ENCODE measurements at regions not wholly inside any gene's neighbourhood (a gene's known extent, or its start where the extent isn't known, plus 50 kb on each side); places are given as distances from the start of the nearest gene placed in this dataset.
"Not testable (repeated sequence)": the region's sequence is repeated elsewhere in the genome, so short reads cannot be mapped to it uniquely, and the experiment has no call there.

DNA sequence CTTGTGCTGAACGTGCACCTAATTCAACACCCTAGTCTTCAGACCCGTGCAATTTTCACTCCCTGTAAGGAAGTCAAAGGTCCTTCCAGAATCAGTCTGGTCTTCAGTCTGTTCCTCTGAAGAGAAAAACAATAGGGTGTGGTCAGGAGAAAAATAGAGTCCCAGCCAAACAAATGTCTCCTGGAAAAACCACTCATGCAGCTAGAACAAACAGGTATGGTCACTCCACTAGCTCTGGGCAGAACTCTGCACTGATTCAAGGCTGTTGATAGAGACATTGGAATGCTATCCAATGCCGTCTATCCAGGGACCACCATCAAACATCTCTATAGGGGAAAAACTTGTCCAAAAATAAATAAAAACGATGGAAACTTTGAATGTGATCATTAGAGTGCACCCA, 81.8 kb upstream of the MAP3K1 start:
- no peak overlapping the region for H3K4me2 ChIP-seq (replicated peaks; ENCODE audit: extremely low read depth, low read length, poor library complexity, severe bottlenecking)

GRCh38 chr5:56732121-56732520, 83.2 kb upstream of the MAP3K1 start:
- TF ChIP-seq, protein P1, sequence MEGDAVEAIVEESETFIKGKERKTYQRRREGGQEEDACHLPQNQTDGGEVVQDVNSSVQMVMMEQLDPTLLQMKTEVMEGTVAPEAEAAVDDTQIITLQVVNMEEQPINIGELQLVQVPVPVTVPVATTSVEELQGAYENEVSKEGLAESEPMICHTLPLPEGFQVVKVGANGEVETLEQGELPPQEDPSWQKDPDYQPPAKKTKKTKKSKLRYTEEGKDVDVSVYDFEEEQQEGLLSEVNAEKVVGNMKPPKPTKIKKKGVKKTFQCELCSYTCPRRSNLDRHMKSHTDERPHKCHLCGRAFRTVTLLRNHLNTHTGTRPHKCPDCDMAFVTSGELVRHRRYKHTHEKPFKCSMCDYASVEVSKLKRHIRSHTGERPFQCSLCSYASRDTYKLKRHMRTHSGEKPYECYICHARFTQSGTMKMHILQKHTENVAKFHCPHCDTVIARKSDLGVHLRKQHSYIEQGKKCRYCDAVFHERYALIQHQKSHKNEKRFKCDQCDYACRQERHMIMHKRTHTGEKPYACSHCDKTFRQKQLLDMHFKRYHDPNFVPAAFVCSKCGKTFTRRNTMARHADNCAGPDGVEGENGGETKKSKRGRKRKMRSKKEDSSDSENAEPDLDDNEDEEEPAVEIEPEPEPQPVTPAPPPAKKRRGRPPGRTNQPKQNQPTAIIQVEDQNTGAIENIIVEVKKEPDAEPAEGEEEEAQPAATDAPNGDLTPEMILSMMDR (IDR thresholded peaks at IDR 0.05) = no peak
- Mint-ChIP-seq H3K4me3 (no peak overlapping the region), H3K27me3 (ENCODE audit: low read depth in 3 of 3) (peaks cover 0 to 4% (median 2%) of the 10 kb centered on the region in 3 donors), H3K9me3 (peaks cover 0 to 10% (median 2%) of the 10 kb centered on the region in 7 donors), H3K4me1 (peaks cover 61% of the 10 kb centered on the region), H3K27ac (peak overlapping the region in 1 of 7 donors; percentile 15), H3K36me3 (peaks cover 0 to 4% of the 10 kb centered on the region in 2 donors)
- H3K4me1 ChIP-seq (ENCODE audit: control insufficient read depth in 1 of 2, insufficient read depth in 2 of 2, low read length in 2 of 2) = peaks cover 40 to 50% of the 10 kb centered on the region in 2 donors
- H3K27ac ChIP-seq (ENCODE audit: low read depth in 1 of 2, low read length in 2 of 2) = no peak overlapping the region
- H3K4me2 ChIP-seq (replicated peaks; ENCODE audit: extremely low read depth, low read length, poor library complexity, severe bottlenecking) = no peak overlapping the region
- H3K9ac ChIP-seq (ENCODE audit: insufficient read depth, low read length, poor library complexity, severe bottlenecking) = no peak overlapping the region
- H2AFZ ChIP-seq (ENCODE audit: insufficient read depth, low read depth, low read length, poor library complexity, severe bottlenecking) = no peak overlapping the region
- no peak for DNase-seq
- intact Hi-C loops (cut with micrococcal nuclease) = no loop called here
- 100% methylated on average over 1 of the region's 6 CpGs for WGBS (ENCODE audit: insufficient coverage)
- no peak overlapping the region for H3K4me3 ChIP-seq (replicated peaks in 1 of 3; ENCODE audit: low read depth in 2 of 3, low read length in 3 of 3)
- H4K20me1 ChIP-seq (ENCODE audit: insufficient read depth, low read length) = no peaks in the 10 kb centered on the region
- no peaks in the 10 kb centered on the region for H3K79me2 ChIP-seq (ENCODE audit: insufficient read depth, low read length)
- H3K36me3 ChIP-seq (replicated peaks in 1 of 2; ENCODE audit: control insufficient read depth in 1 of 2, insufficient read depth in 2 of 2, low read length in 2 of 2) = no peaks in the 10 kb centered on the region
- no peaks in the 10 kb centered on the region for H3K9me3 ChIP-seq (replicated peaks in 1 of 2; ENCODE audit: control insufficient read depth in 1 of 2, insufficient read depth in 1 of 2, low read length in 2 of 2)
- H3K27me3 ChIP-seq (ENCODE audit: control insufficient read depth in 2 of 2, insufficient read depth in 2 of 2, low read length in 2 of 2) = no peaks in the 10 kb centered on the region

More for the DNA sequence above, 81.8 kb upstream of the MAP3K1 start:
- Mint-ChIP-seq H3K27ac (peak overlapping the region in 1 of 7 donors; percentile 10), H3K27me3 (ENCODE audit: low read depth in 3 of 3) (peaks cover 0 to 4% (median 2%) of the 10 kb centered on the region in 3 donors), H3K36me3 (peaks cover 0 to 4% of the 10 kb centered on the region in 2 donors), H3K4me3 (no peak overlapping the region), H3K4me1 (peaks cover 75% of the 10 kb centered on the region), H3K9me3 (peaks cover 0 to 10% (median 2%) of the 10 kb centered on the region in 7 donors)
- no peak overlapping the region for H2AFZ ChIP-seq (ENCODE audit: insufficient read depth, low read depth, low read length, poor library complexity, severe bottlenecking)
- no peaks in the 10 kb centered on the region for H3K36me3 ChIP-seq (replicated peaks in 1 of 2; ENCODE audit: control insufficient read depth in 1 of 2, insufficient read depth in 2 of 2, low read length in 2 of 2)
- H3K9ac ChIP-seq (ENCODE audit: insufficient read depth, low read length, poor library complexity, severe bottlenecking) = no peak overlapping the region
- H3K9me3 ChIP-seq (replicated peaks in 1 of 2; ENCODE audit: control insufficient read depth in 1 of 2, insufficient read depth in 1 of 2, low read length in 2 of 2) = no peaks in the 10 kb centered on the region
- H3K27me3 ChIP-seq (ENCODE audit: control insufficient read depth in 2 of 2, insufficient read depth in 2 of 2, low read length in 2 of 2) = no peaks in the 10 kb centered on the region
- H4K20me1 ChIP-seq (ENCODE audit: insufficient read depth, low read length) = no peaks in the 10 kb centered on the region
- H3K79me2 ChIP-seq (ENCODE audit: insufficient read depth, low read length) = no peaks in the 10 kb centered on the region
- peaks cover 52 to 64% of the 10 kb centered on the region in 2 donors for H3K4me1 ChIP-seq (ENCODE audit: control insufficient read depth in 1 of 2, insufficient read depth in 2 of 2, low read length in 2 of 2)
- H3K27ac ChIP-seq (ENCODE audit: low read depth in 1 of 2, low read length in 2 of 2) = no peak overlapping the region
- H3K4me3 ChIP-seq (replicated peaks in 1 of 3; ENCODE audit: low read depth in 2 of 3, low read length in 3 of 3) = no peak overlapping the region
- TF ChIP-seq, protein P1 (IDR thresholded peaks at IDR 0.05) = no peak
- no peak for DNase-seq
- intact Hi-C loops (cut with micrococcal nuclease) = no loop called here
- WGBS (ENCODE audit: insufficient coverage) = no CpG with 5 or more reads among the region's 4 CpGs

- H3K4me3 ChIP-seq (replicated peaks in 1 of 3; ENCODE audit: low read depth in 2 of 3, low read length in 3 of 3); H3K27me3 ChIP-seq (ENCODE audit: control insufficient read depth in 2 of 2, insufficient read depth in 2 of 2, low read length in 2 of 2); H3K27ac ChIP-seq (ENCODE audit: low read depth in 1 of 2, low read length in 2 of 2); H3K4me2 ChIP-seq (replicated peaks; ENCODE audit: extremely low read depth, low read length, poor library complexity, severe bottlenecking); H3K9me3 Mint-ChIP-seq; H3K27me3 Mint-ChIP-seq (ENCODE audit: low read depth in 3 of 3); H2AFZ ChIP-seq (ENCODE audit: insufficient read depth, low read depth, low read length, poor library complexity, severe bottlenecking); H3K9ac ChIP-seq (ENCODE audit: insufficient read depth, low read length, poor library complexity, severe bottlenecking); H3K27ac Mint-ChIP-seq; H3K9me3 ChIP-seq (replicated peaks in 1 of 2; ENCODE audit: control insufficient read depth in 1 of 2, insufficient read depth in 1 of 2, low read length in 2 of 2); H3K36me3 ChIP-seq (replicated peaks in 1 of 2; ENCODE audit: control insufficient read depth in 1 of 2, insufficient read depth in 2 of 2, low read length in 2 of 2); H4K20me1 ChIP-seq (ENCODE audit: insufficient read depth, low read length); DNase-seq; H3K36me3 Mint-ChIP-seq; intact Hi-C loops (cut with micrococcal nuclease); H3K79me2 ChIP-seq (ENCODE audit: insufficient read depth, low read length); H3K4me3 Mint-ChIP-seq: not testable (repeated sequence)
- H3K4me1 ChIP-seq (ENCODE audit: control insufficient read depth in 1 of 2, insufficient read depth in 2 of 2, low read length in 2 of 2) = peaks cover 33 to 45% of the 10 kb centered on the region in 2 donors
- H3K4me1 Mint-ChIP-seq = peaks cover 57% of the 10 kb centered on the region
- WGBS (ENCODE audit: insufficient coverage) = no CpG with 5 or more reads among the region's 2 CpGs
These were observed 83.9 kb upstream of the MAP3K1 start for GRCh38 chr5:56731473-56731872.
